ENCODE measurements at regions not wholly inside any gene's neighbourhood (a gene's known extent, or its start where the extent isn't known, plus 50 kb on each side); places are given as distances from the start of the nearest gene placed in this dataset.
A peak's percentile ranks its signal among the peaks of the same experiment; 100 is the strongest.

DNA sequence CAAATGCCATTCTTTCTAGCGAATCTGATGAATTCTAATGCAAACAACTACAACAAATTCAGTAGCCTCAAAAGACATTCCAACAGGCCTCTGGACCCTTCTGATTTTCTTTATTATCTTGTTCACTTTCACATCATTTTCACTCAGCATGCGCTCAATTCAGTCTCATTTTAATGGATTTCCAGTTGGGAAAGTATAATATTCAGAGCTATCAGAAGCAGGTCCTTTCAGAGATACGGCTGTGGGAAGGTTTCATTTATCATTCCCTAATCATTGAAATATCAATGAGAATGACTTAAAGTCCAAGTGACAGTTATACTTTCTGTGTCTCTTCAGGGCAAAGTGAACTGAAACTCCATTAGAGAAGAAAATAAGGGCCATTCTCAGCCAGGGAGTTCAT lies 1083.7 kb upstream of the FLRT2 start:
- no peak overlapping the region for H2AFZ ChIP-seq (ENCODE audit: low read depth, low read length)
- H3K4me3 ChIP-seq (ENCODE audit: low read length), result no peak overlapping the region
- H3K4me2 ChIP-seq (ENCODE audit: low read length), result no peak overlapping the region
- no peaks in the 10 kb centered on the region for H3K36me3 ChIP-seq (ENCODE audit: insufficient read depth, low read length)
- H3K27me3 ChIP-seq (ENCODE audit: insufficient read depth, low read depth, low read length), result no peaks in the 10 kb centered on the region
- no peak overlapping the region for H3K27ac ChIP-seq (ENCODE audit: low read length)
- H3K79me2 ChIP-seq (replicated peaks; ENCODE audit: insufficient read depth, low read length), result no peaks in the 10 kb centered on the region
- TF ChIP-seq POLR2AphosphoS5 (IDR thresholded peaks at IDR 0.05) (peak; percentile 69), TAF1 (IDR thresholded peaks at IDR 0.05; ENCODE audit: low read depth) (no peak), RAD21 (conservative IDR thresholded peaks at IDR 0.05) (no peak), MXI1 (conservative IDR thresholded peaks at IDR 0.05; ENCODE audit: poor library complexity, severe bottlenecking) (no peak), SMC3 (conservative IDR thresholded peaks at IDR 0.05; ENCODE audit: poor library complexity) (no peak), EP300 (conservative IDR thresholded peaks at IDR 0.05; ENCODE audit: poor library complexity, severe bottlenecking) (peak; percentile 47), EZH2 (IDR thresholded peaks at IDR 0.05; ENCODE audit: borderline replicate concordance, insufficient read depth, low read length, poor library complexity, severe bottlenecking) (no peak)
- TF ChIP-seq, protein P1, sequence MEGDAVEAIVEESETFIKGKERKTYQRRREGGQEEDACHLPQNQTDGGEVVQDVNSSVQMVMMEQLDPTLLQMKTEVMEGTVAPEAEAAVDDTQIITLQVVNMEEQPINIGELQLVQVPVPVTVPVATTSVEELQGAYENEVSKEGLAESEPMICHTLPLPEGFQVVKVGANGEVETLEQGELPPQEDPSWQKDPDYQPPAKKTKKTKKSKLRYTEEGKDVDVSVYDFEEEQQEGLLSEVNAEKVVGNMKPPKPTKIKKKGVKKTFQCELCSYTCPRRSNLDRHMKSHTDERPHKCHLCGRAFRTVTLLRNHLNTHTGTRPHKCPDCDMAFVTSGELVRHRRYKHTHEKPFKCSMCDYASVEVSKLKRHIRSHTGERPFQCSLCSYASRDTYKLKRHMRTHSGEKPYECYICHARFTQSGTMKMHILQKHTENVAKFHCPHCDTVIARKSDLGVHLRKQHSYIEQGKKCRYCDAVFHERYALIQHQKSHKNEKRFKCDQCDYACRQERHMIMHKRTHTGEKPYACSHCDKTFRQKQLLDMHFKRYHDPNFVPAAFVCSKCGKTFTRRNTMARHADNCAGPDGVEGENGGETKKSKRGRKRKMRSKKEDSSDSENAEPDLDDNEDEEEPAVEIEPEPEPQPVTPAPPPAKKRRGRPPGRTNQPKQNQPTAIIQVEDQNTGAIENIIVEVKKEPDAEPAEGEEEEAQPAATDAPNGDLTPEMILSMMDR (IDR thresholded peaks at IDR 0.05; ENCODE audit: poor library complexity, severe bottlenecking), result no peak
- TF ChIP-seq, protein P2, sequence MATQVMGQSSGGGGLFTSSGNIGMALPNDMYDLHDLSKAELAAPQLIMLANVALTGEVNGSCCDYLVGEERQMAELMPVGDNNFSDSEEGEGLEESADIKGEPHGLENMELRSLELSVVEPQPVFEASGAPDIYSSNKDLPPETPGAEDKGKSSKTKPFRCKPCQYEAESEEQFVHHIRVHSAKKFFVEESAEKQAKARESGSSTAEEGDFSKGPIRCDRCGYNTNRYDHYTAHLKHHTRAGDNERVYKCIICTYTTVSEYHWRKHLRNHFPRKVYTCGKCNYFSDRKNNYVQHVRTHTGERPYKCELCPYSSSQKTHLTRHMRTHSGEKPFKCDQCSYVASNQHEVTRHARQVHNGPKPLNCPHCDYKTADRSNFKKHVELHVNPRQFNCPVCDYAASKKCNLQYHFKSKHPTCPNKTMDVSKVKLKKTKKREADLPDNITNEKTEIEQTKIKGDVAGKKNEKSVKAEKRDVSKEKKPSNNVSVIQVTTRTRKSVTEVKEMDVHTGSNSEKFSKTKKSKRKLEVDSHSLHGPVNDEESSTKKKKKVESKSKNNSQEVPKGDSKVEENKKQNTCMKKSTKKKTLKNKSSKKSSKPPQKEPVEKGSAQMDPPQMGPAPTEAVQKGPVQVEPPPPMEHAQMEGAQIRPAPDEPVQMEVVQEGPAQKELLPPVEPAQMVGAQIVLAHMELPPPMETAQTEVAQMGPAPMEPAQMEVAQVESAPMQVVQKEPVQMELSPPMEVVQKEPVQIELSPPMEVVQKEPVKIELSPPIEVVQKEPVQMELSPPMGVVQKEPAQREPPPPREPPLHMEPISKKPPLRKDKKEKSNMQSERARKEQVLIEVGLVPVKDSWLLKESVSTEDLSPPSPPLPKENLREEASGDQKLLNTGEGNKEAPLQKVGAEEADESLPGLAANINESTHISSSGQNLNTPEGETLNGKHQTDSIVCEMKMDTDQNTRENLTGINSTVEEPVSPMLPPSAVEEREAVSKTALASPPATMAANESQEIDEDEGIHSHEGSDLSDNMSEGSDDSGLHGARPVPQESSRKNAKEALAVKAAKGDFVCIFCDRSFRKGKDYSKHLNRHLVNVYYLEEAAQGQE (IDR thresholded peaks at IDR 0.05; ENCODE audit: borderline replicate concordance), result peak; percentile 95
- no peaks in the 10 kb centered on the region for H3F3A ChIP-seq (ENCODE audit: insufficient read depth, low read length, poor library complexity, severe bottlenecking)
- H3K9ac ChIP-seq (ENCODE audit: low read length), result no peak overlapping the region
- no peaks in the 10 kb centered on the region for H4K20me1 ChIP-seq (ENCODE audit: insufficient read depth)
- H3K9me3 ChIP-seq (ENCODE audit: low read length), result no peaks in the 10 kb centered on the region
- no peaks in the 10 kb centered on the region for H3K9me2 ChIP-seq (ENCODE audit: insufficient read depth, low read length)

DNA sequence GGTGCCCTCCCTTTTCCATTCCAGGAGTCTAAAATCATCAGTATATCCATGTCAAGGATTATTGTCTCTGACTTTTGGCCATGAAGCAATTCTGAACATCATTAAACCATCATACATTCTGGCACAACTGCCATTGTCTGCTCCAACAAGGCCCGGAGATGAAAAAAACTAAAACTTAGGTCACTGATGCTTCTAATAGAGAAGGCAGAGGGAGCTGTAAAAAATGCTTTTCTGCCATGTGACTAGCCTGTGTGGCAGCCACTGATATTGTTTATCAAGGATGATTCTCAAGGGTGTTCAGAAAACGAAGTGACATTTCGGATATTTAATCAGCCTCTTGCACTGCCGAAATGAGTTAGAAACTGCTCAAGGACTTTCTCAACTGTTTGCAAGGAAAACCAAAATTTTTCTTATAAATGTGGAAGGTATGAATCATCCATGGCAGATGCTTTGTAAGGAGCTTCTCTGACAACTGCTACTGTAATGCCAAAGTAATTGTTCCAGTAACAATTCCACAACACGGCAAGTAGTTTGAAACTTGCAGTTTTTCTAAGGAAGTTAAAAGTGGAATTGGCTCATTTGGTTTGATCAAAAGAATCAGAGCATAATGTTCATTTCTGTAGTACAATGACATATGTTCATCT lies 1076.5 kb upstream of the FLRT2 start:
- H3K4me3 ChIP-seq (ENCODE audit: low read length), result no peak overlapping the region
- no peaks in the 10 kb centered on the region for H3K9me2 ChIP-seq (ENCODE audit: insufficient read depth, low read length)
- no peak overlapping the region for H3K9ac ChIP-seq (ENCODE audit: low read length)
- H3K79me2 ChIP-seq (replicated peaks; ENCODE audit: insufficient read depth, low read length), result no peaks in the 10 kb centered on the region
- TF ChIP-seq RAD21 (conservative IDR thresholded peaks at IDR 0.05) (no peak), EP300 (conservative IDR thresholded peaks at IDR 0.05; ENCODE audit: poor library complexity, severe bottlenecking) (no peak), TAF1 (IDR thresholded peaks at IDR 0.05; ENCODE audit: low read depth) (no peak), SMC3 (conservative IDR thresholded peaks at IDR 0.05; ENCODE audit: poor library complexity) (no peak), EZH2 (IDR thresholded peaks at IDR 0.05; ENCODE audit: borderline replicate concordance, insufficient read depth, low read length, poor library complexity, severe bottlenecking) (no peak), MXI1 (conservative IDR thresholded peaks at IDR 0.05; ENCODE audit: poor library complexity, severe bottlenecking) (no peak), POLR2AphosphoS5 (IDR thresholded peaks at IDR 0.05) (no peak)
- TF ChIP-seq, protein P2 (IDR thresholded peaks at IDR 0.05; ENCODE audit: borderline replicate concordance), result no peak
- TF ChIP-seq, protein P1 (IDR thresholded peaks at IDR 0.05; ENCODE audit: poor library complexity, severe bottlenecking), result no peak
- no peak overlapping the region for H2AFZ ChIP-seq (ENCODE audit: low read depth, low read length)
- no peaks in the 10 kb centered on the region for H3F3A ChIP-seq (ENCODE audit: insufficient read depth, low read length, poor library complexity, severe bottlenecking)
- no peak overlapping the region for H3K27ac ChIP-seq (ENCODE audit: low read length)
- no peak overlapping the region for H3K4me2 ChIP-seq (ENCODE audit: low read length)
- no peaks in the 10 kb centered on the region for H4K20me1 ChIP-seq (ENCODE audit: insufficient read depth)
- H3K36me3 ChIP-seq (ENCODE audit: insufficient read depth, low read length), result no peaks in the 10 kb centered on the region
- H3K27me3 ChIP-seq (ENCODE audit: insufficient read depth, low read depth, low read length), result no peaks in the 10 kb centered on the region
- no peaks in the 10 kb centered on the region for H3K9me3 ChIP-seq (ENCODE audit: low read length)
